DOHH2 (cell line): ENCODE measurements at regions not wholly inside any gene's neighbourhood (a gene's known extent, or its start where the extent isn't known, plus 50 kb on each side); places are given as distances from the start of the nearest gene placed in this dataset.

ENCODE experiments used
- H3F3A ChIP-seq: fragments of 200-600 bp; sonication (generic), shearing (Covaris generic); 2 replicates; pipeline ENCODE4 v1.6.0; 2016; ENCODE audit warnings: antibody characterized with exemption, mild to moderate bottlenecking; ENCODE audit not compliant: control insufficient read depth, insufficient read depth
- H3K27ac ChIP-seq: fragments of 200-600 bp; sonication (generic); 2 replicates; pipeline ENCODE4 v1.5.1; 2014; ENCODE audit warnings: low read depth, mild to moderate bottlenecking, low read length, moderate library complexity
- H3K27me3 ChIP-seq: fragments of 200-600 bp; sonication (generic); 2 replicates; pipeline ENCODE4 v1.6.1; 2014; ENCODE audit warnings: mild to moderate bottlenecking, low read length, mixed read lengths; ENCODE audit not compliant: control insufficient read depth
- H3K36me3 ChIP-seq: fragments of 200-600 bp; sonication (generic); 2 replicates; pipeline ENCODE4 v1.6.1; 2014; ENCODE audit warnings: mild to moderate bottlenecking, low read length, moderate library complexity, mixed read lengths; ENCODE audit not compliant: control insufficient read depth
- H3K4me1 ChIP-seq: fragments of 200-600 bp; sonication (generic); 2 replicates; pipeline ENCODE4 v1.6.1; 2014; ENCODE audit warnings: mild to moderate bottlenecking, low read length, mixed read lengths; ENCODE audit not compliant: control insufficient read depth
- H3K4me2 ChIP-seq: fragments of 200-600 bp; sonication (generic); 2 replicates; pipeline ENCODE4 v1.6.0; 2014; ENCODE audit warnings: mild to moderate bottlenecking, low read length, moderate library complexity
- H3K4me3 ChIP-seq: fragments of 200-600 bp; sonication (generic); 2 replicates; pipeline ENCODE4 v1.5.1; 2014; ENCODE audit warnings: mild to moderate bottlenecking, low read length, mixed read lengths
- H3K79me2 ChIP-seq: fragments of 200-600 bp; sonication (generic); 2 replicates; pipeline ENCODE4 v1.6.1; 2014; ENCODE audit warnings: mild to moderate bottlenecking, low read length, mixed read lengths; ENCODE audit not compliant: control insufficient read depth
- H3K9me2 ChIP-seq: fragments of 200-600 bp; sonication (generic); replicated peaks from 2 replicates; pipeline ENCODE4 v1.6.1; 2014; ENCODE audit warnings: mild to moderate bottlenecking, low read length, mixed read lengths; ENCODE audit not compliant: control insufficient read depth
- H3K9me3 ChIP-seq: fragments of 200-600 bp; sonication (generic); 2 replicates; pipeline ENCODE4 v1.6.1; 2014; ENCODE audit warnings: antibody characterized with exemption, low read length, mixed read lengths; ENCODE audit not compliant: control insufficient read depth, insufficient read depth
- H4K20me1 ChIP-seq: fragments of 200-600 bp; sonication (generic); 2 replicates; pipeline ENCODE4 v1.6.0; 2014; ENCODE audit warnings: low read depth, mild to moderate bottlenecking, antibody characterized with exemption, low read length, moderate library complexity; ENCODE audit not compliant: control insufficient read depth, insufficient read depth
- CTCF ChIP-seq: fragments of 200-600 bp; sonication (generic); IDR thresholded peaks from one replicate; pipeline ENCODE4 v1.5.1; 2014; ENCODE audit warnings: antibody characterized with exemption, mild to moderate bottlenecking, low read depth, low read length; ENCODE audit not compliant: poor library complexity, severe bottlenecking
- EZH2phosphoT487 ChIP-seq: fragments of 200-600 bp; sonication (generic); IDR thresholded peaks from 2 replicates; pipeline ENCODE4 v1.6.1; 2017; ENCODE audit warnings: borderline replicate concordance, mild to moderate bottlenecking, antibody characterized with exemption, low read length, moderate library complexity, mixed read lengths

- Histone ChIP-seq H3K27ac (no peak overlapping the region), H3K4me2 (no peak overlapping the region), H3K9me3 (no peaks in the 10 kb centered on the region), H3F3A (no peaks in the 10 kb centered on the region), H3K4me1 (no peaks in the 10 kb centered on the region), H3K36me3 (no peaks in the 10 kb centered on the region), H3K9me2 (no peaks in the 10 kb centered on the region), H3K27me3 (no peaks in the 10 kb centered on the region), H3K4me3 (no peak overlapping the region), H4K20me1 (no peaks in the 10 kb centered on the region), H3K79me2 (no peaks in the 10 kb centered on the region)
- no peak for TF ChIP-seq CTCF
- TF ChIP-seq EZH2phosphoT487, result no peak
These were observed 451.7 kb downstream of the TSHZ3 start for GRCh38 chr19:30897553-30897952.

GRCh38 chr19:30897034-30897433 is 452.2 kb downstream of the TSHZ3 start:
- no peaks in the 10 kb centered on the region for H3K4me1 ChIP-seq
- no peak overlapping the region for H3K27ac ChIP-seq

GRCh38 chr19:30896554-30896953 is 452.7 kb downstream of the TSHZ3 start:
- Histone ChIP-seq H3K4me3 (no peak overlapping the region), H3F3A (no peaks in the 10 kb centered on the region)

More at GRCh38 chr19:30897034-30897433, 452.2 kb downstream of the TSHZ3 start:
- TF ChIP-seq EZH2phosphoT487 (no peak), CTCF (no peak)
- no peaks in the 10 kb centered on the region for H3K79me2 ChIP-seq
- H3K9me2 ChIP-seq, result no peaks in the 10 kb centered on the region
- H3K36me3 ChIP-seq, result no peaks in the 10 kb centered on the region
- H3K4me2 ChIP-seq, result no peak overlapping the region
- H3K9me3 ChIP-seq, result no peaks in the 10 kb centered on the region
- H3F3A ChIP-seq, result no peaks in the 10 kb centered on the region
- H4K20me1 ChIP-seq, result no peaks in the 10 kb centered on the region
- H3K27me3 ChIP-seq, result no peaks in the 10 kb centered on the region
- no peak overlapping the region for H3K4me3 ChIP-seq

More at GRCh38 chr19:30896554-30896953, 452.7 kb downstream of the TSHZ3 start:
- no peak overlapping the region for H3K27ac ChIP-seq
- TF ChIP-seq EZH2phosphoT487 (no peak), CTCF (no peak)
- no peaks in the 10 kb centered on the region for H3K36me3 ChIP-seq
- H3K9me3 ChIP-seq, result no peaks in the 10 kb centered on the region
- H4K20me1 ChIP-seq, result no peaks in the 10 kb centered on the region
- no peaks in the 10 kb centered on the region for H3K9me2 ChIP-seq
- no peaks in the 10 kb centered on the region for H3K4me1 ChIP-seq
- no peaks in the 10 kb centered on the region for H3K27me3 ChIP-seq
- H3K4me2 ChIP-seq, result no peak overlapping the region
- no peaks in the 10 kb centered on the region for H3K79me2 ChIP-seq
